ENCODE measurements at regions not wholly inside any gene's neighbourhood (a gene's known extent, or its start where the extent isn't known, plus 50 kb on each side); places are given as distances from the start of the nearest gene placed in this dataset.

GRCh38 chr3:32630266-32630665 is 54.7 kb upstream of the CNOT10 start (continued):
- no peak for TF ChIP-seq GTF2F1 (IDR thresholded peaks at IDR 0.05; ENCODE audit: low read length)
- no peak for TF ChIP-seq ZC3H13 (CRISPR knock-in tag; IDR thresholded peaks at IDR 0.05)
- no peak for TF ChIP-seq ZMYM2 (CRISPR knock-in tag; IDR thresholded peaks at IDR 0.05)
- TF ChIP-seq AFF4 (CRISPR knock-in tag; IDR thresholded peaks at IDR 0.05), result no peak
- no peak for TF ChIP-seq CCAR2 (optimal IDR thresholded peaks at IDR 0.05; ENCODE audit: low read depth, low read length)
- peak; percentile 57; the same call in 1 of the 2 replicates for TF ChIP-seq MIER3 (CRISPR knock-in tag; IDR thresholded peaks at IDR 0.05; ENCODE audit: borderline replicate concordance)
- TF ChIP-seq SAP130 (CRISPR knock-in tag; IDR thresholded peaks at IDR 0.05; ENCODE audit: low read depth), result 0 out of 2 replicates have a peak, but pooled peaks have one; percentile 31
- TF ChIP-seq MIER2 (CRISPR knock-in tag; IDR thresholded peaks at IDR 0.05), result no peak
- TF ChIP-seq E2F2 (CRISPR knock-in tag; IDR thresholded peaks at IDR 0.05; ENCODE audit: borderline replicate concordance), result no peak
- TF ChIP-seq ZBTB20 (CRISPR knock-in tag; IDR thresholded peaks at IDR 0.05; ENCODE audit: borderline replicate concordance, low read depth), result no peak
- TF ChIP-seq BRD4 (CRISPR knock-in tag; IDR thresholded peaks at IDR 0.05), result no peak
- TF ChIP-seq ZNF460 (CRISPR knock-in tag; IDR thresholded peaks at IDR 0.05; ENCODE audit: borderline replicate concordance), result no peak
- TF ChIP-seq ZNF317 (CRISPR knock-in tag; IDR thresholded peaks at IDR 0.05), result no peak
- 0 out of 2 replicates have a peak, but pooled peaks have one; percentile 27 for TF ChIP-seq ZGPAT (CRISPR knock-in tag; IDR thresholded peaks at IDR 0.05)
- TF ChIP-seq HHEX (CRISPR knock-in tag; IDR thresholded peaks at IDR 0.05), result no peak
- no peak for TF ChIP-seq LBX2 (CRISPR knock-in tag; IDR thresholded peaks at IDR 0.05; ENCODE audit: borderline replicate concordance)
- TF ChIP-seq GLMP (CRISPR knock-in tag; IDR thresholded peaks at IDR 0.05; ENCODE audit: borderline replicate concordance), result no peak
- TF ChIP-seq ARID3A (IDR thresholded peaks at IDR 0.05; ENCODE audit: low read depth, low read length), result peak; percentile 78; the same call in 1 of the 2 replicates
- 0 out of 2 replicates have a peak, but pooled peaks have one; percentile 17 for TF ChIP-seq CREM (IDR thresholded peaks at IDR 0.05)
- no peak for TF ChIP-seq CREM (CRISPR knock-in tag; IDR thresholded peaks at IDR 0.05)
- no peak for TF ChIP-seq MED13 (CRISPR knock-in tag; IDR thresholded peaks at IDR 0.05)
- TF ChIP-seq TOPORS (CRISPR knock-in tag; IDR thresholded peaks at IDR 0.05), result no peak
- TF ChIP-seq FLYWCH1 (CRISPR knock-in tag; IDR thresholded peaks at IDR 0.05), result no peak

Measured in HepG2 (cell line).